Coronary artery (tissue), 2 donors: ENCODE measurements at regions not wholly inside any gene's neighbourhood (a gene's known extent, or its start where the extent isn't known, plus 50 kb on each side); places are given as distances from the start of the nearest gene placed in this dataset.

ENCODE experiments used
- DNase-seq: peaks from one replicate; pipeline ENCODE4 v3.0.0-alpha.2; 2017; ENCODE audit warnings: low spot score
- H3K27ac ChIP-seq, 2 donors: fragments of 200-600 bp; sonication (generic); one replicate each; pipeline ENCODE4 v1.5.1; 2016 to 2019
- H3K4me3 ChIP-seq: fragments of 200-600 bp; sonication (generic); 2 replicates; pipeline ENCODE4 v1.5.1; 2016; ENCODE audit warnings: mild to moderate bottlenecking, moderate library complexity
- TF ChIP-seq, protein P1 (sequence below): fragments of 200-600 bp; sonication (generic); IDR thresholded peaks from one replicate; pipeline ENCODE4 v1.5.1; 2019; ENCODE audit warnings: antibody characterized with exemption

DNA sequence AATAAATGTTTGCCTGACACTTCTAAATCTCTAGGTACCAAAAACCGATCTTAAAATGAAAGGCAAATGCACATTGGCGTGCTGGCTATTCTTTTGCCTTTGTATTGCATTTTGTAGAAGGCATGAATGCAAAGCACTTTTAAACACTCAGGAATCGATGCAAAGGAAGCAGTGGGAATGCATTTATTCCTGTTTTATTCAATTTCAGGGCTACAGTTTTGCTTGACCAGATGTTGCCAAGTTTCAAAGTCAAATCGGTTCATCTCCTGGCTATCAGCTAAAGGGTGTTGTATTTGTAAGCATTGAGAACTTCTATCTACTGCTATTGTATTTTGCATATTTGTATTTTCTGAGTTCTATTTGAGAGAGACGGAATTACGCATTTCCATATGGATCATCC lies 659.8 kb upstream of the SLC35B3 start:
- DNase-seq: no peak
- H3K4me3 ChIP-seq: no peak overlapping the region
- H3K27ac ChIP-seq: no peak overlapping the region
- TF ChIP-seq, protein P1, sequence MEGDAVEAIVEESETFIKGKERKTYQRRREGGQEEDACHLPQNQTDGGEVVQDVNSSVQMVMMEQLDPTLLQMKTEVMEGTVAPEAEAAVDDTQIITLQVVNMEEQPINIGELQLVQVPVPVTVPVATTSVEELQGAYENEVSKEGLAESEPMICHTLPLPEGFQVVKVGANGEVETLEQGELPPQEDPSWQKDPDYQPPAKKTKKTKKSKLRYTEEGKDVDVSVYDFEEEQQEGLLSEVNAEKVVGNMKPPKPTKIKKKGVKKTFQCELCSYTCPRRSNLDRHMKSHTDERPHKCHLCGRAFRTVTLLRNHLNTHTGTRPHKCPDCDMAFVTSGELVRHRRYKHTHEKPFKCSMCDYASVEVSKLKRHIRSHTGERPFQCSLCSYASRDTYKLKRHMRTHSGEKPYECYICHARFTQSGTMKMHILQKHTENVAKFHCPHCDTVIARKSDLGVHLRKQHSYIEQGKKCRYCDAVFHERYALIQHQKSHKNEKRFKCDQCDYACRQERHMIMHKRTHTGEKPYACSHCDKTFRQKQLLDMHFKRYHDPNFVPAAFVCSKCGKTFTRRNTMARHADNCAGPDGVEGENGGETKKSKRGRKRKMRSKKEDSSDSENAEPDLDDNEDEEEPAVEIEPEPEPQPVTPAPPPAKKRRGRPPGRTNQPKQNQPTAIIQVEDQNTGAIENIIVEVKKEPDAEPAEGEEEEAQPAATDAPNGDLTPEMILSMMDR: no peak

DNA sequence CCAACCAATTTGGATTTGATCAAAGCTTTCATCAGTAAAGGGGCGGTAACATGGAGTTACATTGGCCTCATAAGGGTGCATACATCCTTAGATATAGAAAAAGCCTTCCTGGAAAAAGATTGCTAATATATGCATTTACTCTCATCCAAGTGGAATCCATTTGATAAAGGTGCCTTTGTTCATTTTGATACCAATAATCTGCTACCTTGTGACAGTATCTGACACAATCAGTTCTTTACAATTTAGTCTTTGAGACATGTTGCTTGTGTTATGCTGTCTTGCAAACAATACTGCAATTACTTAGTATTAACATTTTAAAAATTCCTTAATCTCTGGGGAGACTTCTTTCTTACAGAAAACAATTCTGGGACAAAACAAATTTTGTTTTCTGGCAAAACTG lies 654.4 kb upstream of the SLC35B3 start:
- Histone ChIP-seq H3K4me3 (no peak overlapping the region), H3K27ac (no peak overlapping the region)
- no peak for DNase-seq
- TF ChIP-seq, protein P1: no peak

DNA sequence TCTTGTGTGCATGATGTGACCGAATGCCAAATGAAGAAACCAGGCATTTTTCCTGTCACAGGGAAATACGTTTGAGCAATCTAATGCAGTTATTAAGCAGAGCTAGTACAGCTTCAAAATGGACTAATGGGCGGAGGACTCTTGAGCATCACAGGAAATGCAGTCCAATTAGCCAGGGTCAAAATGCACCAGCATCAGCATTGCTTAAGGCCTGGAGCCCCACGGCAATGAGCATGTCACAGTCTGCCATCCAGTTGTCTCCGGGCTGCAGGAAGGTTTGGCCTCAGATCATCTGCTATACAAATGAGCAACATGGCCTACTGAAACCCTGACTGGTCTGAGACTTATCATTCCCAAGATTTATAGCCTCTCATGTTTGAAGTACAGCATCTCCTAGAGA lies 652.1 kb upstream of the SLC35B3 start:
- TF ChIP-seq, protein P1: no peak
- no peak overlapping the region for H3K4me3 ChIP-seq
- no peak for DNase-seq
- no peak overlapping the region for H3K27ac ChIP-seq

DNA sequence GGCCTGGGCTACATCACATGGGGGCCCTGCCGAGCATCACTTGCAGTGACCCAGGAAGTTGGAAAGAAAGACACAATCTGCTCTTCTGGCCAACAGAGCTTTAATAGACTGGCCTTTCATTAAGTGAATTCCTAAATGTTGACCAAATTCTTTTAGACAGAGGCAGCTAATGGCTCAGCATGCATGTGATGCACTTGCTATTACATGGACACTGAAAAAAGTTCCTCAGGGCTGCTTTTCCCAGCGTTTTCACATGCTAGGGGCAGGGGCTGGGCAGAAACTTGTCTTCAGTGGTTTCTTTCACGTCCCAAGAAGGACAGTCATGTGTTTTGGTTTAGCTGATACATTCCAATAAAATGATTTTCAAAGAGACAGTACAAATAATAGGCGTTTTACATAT lies 651.0 kb upstream of the SLC35B3 start:
- no peak for DNase-seq
- Histone ChIP-seq H3K4me3 (no peak overlapping the region), H3K27ac (no peak overlapping the region)
- TF ChIP-seq, protein P1: no peak

DNA sequence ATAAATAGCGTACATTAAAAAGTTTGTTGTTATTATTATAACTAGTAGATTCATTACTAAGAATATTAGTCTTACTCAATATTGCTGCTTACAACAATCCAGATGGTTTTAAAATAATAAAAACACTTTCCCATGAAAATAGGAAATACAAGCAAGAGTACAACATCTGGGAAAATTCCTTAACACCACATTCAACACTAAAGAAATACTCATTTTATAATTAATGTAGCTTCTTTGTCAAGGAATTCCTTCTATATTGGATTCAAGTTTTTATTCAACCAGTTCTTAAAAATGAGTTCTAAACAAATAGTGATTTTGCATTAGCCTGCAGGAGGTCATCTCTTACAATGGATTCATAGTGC lies 650.3 kb upstream of the SLC35B3 start:
- Histone ChIP-seq H3K27ac (no peak overlapping the region), H3K4me3 (no peak overlapping the region)
- no peak for DNase-seq
- TF ChIP-seq, protein P1: no peak

DNA sequence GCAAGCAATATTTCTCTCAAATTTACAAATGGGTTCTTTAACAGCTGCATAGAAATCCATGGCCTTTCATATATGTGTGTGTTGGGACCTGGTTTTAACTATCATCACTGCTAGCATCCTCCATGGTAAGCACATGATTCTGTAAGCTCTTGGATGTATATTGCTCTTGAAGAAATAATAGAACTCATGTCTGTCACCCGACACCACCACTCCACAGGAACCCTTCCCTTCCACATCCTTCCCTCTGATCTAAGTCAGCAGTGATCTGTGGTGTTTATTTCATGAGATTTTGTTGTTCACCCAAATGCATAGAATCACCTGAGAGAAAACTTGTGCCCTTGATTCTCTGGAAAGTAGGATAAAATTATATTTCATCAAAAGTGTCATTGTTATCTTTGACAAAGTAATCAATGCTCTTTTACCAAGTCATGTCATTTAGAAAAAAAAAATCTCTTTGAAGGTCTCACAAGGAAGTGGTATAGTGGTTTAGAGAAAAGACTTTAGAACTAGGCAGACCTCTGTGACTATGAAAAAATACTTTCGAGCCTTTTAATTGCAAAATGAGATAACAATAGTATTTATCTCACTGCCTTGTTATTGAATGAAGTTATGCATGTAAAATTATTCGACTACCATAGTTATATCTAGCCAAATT lies 649.8 kb upstream of the SLC35B3 start:
- Histone ChIP-seq H3K27ac (no peak overlapping the region), H3K4me3 (no peak overlapping the region)
- TF ChIP-seq, protein P1: no peak
- no peak for DNase-seq

DNA sequence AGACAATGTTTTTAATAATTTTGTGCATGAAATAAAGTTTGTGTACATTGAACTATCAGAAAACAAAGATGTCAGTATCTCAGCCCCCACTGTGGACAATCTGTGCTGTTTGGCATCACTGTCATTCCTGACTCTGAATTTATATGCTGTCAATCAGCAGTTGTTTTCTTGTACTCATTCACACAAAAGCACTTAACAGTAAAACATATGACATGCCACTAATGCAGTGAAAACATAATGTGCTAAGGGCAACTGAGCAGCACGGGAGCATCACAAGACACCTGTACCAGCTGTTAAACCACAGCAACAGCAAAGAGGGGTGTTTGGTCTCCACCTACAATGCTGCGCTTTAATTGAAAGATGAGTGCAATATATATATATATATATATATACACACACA lies 647.8 kb upstream of the SLC35B3 start:
- DNase-seq: no peak
- TF ChIP-seq, protein P1: no peak
- H3K27ac ChIP-seq: no peak overlapping the region
- H3K4me3 ChIP-seq: no peak overlapping the region
